HG02763 (cell line): ENCODE measurements at regions not wholly inside any gene's neighbourhood (a gene's known extent, or its start where the extent isn't known, plus 50 kb on each side); places are given as distances from the start of the nearest gene placed in this dataset.
"Not testable (repeated sequence)": the region's sequence is repeated elsewhere in the genome, so short reads cannot be mapped to it uniquely, and the experiment has no call there.

Experiments used
- ATAC-seq: cut with Tn5 transposase; IDR thresholded peaks from one replicate; pipeline ENCODE4 v1.9.1; 2021; ENCODE audit warnings: mild to moderate bottlenecking, moderate library complexity; ENCODE audit not compliant: unreplicated experiment

DNA sequence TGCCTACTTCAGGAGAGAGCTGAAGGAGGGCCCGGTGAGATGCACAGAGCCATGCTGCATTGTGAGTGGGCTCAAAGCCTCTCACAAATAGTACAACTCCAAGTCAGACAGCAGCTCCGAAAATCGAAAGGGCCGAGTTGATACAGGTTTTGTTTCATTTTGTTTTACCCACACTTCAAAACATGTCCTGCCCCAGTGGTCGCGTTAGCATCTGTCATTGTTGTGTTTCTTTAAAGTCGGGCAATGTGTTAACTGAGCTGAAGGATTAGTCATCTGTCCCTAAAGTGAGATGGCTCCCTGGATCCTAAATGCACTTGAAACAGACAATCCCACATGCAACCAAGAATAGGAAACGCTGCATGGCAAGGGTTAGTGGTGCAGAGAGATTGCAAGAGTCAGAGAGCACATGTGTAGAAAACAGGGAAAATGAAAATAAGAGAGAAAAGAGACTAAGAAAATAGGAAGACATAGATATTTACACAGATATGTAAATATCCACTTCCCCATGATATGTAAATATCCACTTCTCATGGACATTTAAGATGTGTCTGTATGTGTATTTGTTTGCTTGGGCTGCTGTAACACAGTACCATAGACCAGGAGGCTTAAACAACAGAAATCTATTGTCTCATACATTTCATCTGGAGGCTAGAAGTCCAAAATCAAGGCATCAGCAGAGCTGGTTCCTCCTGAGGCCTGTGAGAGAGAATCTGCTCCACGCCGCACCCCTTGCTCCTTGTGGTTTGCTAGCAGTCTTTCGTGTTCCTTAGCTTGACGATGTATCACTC is 131.4 kb upstream of the RAB4A start:
- ATAC-seq, result peak; percentile 56

DNA sequence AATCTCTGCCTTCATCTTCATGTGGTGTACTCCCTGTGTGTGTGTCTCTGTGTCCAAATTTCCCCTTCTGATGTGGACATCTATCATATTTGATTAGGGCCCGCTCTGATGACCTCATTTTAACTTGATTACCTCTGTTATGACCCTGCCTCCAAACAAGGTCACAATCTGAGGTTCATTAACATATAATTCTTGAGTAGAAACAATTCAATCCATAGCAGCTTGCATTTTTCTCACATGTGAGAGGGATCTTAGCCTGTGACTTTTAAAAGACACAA is 130.9 kb upstream of the RAB4A start:
- no peak for ATAC-seq

DNA sequence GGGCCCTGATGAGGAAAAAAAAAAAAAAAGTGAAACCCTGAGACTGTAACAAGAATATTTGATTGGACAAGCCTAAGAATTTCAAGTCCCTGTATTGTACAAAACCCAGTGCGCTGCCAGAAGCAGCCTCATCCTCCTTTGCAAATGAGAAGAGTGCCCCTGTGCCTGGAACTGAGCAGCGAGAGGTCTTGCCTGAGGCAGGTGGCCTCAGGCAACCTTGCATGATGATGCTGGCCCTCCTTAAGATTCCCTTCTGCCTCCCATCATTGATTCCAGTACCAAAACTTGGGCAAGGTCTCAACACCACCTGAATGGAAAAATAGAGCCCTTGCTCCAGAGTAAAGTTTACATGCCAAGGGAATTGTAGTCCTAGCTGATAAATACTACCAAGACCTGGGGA is 129.6 kb upstream of the RAB4A start:
- ATAC-seq, result no peak

DNA sequence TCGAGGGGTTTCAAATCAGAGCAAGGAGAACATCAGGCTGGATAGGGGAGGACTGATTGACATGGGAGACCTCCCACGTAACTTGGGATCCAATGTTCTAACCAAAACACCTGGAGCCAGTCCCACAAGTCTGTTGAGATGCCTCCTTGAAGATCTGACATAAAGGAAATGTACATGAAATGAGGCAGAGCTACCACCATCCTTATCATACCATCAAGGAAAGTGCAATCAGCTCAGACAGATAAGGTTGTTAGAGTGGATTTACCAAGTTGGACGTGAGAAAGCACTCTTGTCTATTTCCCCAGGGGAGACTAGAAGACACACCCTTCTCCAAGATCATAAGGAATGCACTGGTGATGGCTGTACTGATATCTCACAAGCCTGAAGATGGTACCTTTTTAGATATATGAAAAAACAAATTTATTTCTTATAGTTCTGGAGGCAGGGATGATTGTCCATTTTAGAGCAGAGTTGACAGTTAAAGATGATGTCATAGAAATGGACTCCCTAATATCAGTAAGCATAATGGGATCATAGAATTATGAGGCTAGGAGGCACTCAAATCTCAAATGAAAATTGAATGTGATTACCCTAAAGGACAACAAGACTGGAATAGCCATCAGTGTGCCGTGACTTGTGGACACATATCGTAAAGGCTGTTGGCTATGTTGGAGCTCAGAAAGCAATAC is 129.1 kb upstream of the RAB4A start:
- no peak for ATAC-seq

DNA sequence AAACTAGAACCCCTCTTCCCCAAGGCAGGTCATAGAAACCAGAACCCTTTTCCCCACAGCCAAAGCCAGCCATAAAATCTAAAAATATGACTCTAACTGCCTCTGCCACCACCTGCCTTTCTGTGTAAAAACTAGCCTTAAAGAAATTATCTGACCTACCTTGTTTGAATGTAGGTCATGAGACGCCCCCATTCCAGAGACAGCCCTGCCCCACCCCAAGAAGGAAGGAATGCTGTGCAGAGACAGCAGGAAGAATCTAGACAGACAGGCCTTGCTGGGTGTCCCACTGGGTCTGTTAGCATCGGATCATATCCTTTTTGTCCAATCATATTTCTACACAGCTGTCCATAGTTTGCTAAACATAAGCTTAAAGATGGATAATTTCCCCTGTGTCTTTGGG is 128.4 kb upstream of the RAB4A start:
- ATAC-seq, result no peak

DNA sequence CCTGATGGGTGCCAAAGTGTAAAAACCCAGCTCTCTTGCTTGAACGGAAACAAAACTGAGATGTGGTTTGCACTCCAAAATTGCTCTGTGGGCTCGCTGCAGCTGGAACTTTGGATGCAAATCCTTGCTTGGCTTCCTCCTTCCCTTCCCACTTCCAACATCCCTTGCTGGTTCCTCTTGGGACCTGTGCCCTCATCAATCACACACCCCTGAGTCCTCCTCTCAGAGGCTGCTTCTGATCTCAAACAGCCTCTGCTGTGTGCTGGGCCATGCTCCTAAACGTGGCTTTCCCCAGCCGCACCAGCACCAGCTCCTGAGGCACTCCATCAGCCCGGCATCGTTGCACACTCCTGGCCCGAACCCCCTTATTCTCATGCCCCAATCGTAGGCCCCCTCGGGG is 124.3 kb upstream of the RAB4A start:
- no peak for ATAC-seq

DNA sequence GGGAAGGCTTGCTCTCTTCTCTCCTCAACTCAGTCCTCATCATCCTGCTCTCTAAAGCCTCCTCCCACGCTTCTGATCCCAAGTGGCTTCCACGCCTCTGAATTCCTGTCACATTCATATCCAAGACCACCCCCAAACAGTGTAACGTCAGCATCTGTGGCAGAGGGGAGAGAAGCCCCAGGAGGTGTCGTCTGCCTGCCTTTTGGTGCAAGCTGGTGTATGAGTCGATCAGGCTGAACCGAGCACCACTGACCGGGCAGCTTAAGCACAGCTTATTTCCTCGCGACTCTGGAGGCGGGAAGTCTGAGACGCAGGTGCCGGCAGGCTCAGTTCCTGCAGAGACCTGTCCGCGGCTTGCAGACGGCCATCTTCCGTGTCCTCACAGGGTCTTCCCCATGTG is 123.8 kb upstream of the RAB4A start:
- ATAC-seq, result no peak

DNA sequence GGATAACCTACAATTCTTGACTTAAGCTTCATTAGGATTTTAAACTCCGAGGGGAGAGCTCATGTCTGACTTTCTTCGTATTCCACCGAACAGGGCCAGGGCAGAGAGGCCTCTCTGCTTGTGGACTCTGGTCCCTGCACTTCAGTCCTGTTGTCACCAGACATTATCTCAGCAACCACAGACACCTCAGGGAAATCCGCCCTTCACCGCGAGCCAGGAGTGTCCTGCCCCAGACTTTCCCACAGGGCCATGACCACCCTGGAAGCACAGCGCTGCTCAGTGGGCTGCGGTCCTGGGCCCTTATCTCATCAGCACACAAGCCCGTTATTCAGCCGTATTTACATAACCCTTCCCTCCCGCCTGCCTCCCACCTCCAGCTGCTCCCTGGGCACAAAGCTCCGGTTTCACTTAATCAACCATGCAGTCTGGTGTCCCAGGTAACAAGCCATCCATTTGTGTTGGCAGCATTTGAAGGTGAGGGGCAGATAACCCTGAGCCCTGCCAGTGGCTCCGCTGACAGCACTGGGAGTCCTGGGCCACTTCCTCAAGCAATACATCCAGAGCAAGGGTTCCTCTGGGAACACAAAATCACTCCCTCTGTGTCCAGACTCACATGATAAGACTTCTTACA is 122.8 kb upstream of the RAB4A start:
- no peak for ATAC-seq

DNA sequence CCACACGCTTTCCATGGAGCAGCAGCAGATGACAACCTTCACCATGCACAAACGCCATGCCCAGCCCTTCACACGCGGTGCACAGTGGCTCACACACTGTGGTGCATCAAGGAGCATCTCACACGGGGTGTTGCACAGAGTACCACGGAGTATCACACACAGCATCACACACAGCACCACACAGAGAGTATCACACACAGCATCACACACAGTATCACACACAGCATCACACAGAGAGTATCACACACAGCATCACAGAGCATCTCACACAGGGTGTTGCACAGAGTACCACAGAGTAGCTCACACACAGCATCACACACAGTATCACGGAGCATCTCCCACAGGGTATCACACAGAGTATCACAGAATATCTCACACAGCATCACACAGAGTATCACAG is 122.2 kb upstream of the RAB4A start:
- no peak for ATAC-seq

DNA sequence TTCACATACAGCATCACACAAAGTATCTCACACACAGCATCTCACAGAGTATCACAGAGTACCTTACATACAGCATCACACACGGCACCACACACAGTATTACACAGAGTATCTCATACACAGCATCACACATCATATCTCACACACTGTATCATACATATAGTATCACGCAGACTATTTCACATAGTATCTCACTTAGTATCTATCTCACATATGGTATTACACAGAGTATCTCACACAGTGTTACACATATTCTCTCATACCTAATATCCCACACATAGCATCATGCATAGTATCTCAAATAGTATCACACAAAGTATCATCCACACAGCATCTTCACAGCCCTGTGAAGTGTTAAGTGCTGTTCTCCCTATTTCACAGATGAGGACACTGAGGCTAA is 121.5 kb upstream of the RAB4A start:
- ATAC-seq, result no peak

DNA sequence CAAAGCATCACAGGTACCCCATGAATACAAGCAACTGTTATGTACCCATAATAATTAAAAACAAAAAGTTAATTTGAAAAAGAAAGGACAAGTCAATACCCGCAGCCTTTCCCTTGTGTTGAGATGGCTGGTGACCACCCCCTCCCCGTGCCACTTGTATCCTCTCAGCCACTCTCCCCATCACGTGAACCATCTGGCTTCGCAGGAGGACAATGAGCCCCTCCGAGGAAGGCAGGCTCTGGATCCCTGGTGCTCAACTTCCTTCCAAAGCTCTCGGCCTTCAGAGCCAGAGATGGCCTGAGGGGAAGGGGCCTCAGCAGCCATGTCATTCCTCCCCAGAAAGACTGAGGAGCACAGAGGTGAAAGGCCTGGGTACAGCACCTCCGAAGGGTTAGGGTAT is 120.4 kb upstream of the RAB4A start:
- no peak for ATAC-seq

DNA sequence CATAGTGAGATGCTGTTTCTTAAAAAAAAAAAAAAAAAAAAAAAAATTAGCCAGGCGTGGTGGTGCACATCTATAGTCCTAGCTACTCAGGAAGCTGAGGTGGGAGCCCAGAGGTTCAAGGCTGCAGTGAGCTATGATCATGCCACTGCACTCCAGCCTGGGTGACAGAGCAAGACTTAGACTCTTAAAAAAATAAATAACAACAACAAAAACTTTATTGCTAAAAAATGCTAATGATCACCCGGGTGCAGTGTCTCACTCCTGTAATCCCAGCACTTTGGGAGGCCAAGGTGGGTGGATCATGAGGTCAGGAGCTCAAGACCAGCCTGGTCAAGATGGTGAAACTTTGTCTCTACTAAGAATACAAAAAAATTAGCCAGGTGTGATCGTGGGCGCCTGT is 119.5 kb upstream of the RAB4A start:
- not testable (repeated sequence) for ATAC-seq

DNA sequence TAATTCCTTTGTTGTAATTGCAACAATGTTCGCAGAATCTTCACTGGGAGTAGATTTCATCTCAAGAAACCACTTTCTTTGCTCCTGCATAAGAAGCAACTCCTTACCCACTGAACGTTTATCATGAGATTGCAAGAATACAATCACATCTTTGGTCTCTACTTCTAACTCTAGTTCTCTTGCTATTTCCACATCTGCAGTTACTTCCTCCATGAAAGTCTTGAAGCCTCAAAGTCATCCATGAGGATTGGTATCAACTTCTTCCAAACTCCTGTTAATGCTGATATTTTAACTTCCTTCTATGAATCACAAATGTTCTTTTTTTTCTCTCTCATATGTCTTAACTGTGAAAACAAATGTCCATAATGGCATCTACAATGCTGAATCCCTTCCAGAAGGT is 118.6 kb upstream of the RAB4A start:
- no peak for ATAC-seq

DNA sequence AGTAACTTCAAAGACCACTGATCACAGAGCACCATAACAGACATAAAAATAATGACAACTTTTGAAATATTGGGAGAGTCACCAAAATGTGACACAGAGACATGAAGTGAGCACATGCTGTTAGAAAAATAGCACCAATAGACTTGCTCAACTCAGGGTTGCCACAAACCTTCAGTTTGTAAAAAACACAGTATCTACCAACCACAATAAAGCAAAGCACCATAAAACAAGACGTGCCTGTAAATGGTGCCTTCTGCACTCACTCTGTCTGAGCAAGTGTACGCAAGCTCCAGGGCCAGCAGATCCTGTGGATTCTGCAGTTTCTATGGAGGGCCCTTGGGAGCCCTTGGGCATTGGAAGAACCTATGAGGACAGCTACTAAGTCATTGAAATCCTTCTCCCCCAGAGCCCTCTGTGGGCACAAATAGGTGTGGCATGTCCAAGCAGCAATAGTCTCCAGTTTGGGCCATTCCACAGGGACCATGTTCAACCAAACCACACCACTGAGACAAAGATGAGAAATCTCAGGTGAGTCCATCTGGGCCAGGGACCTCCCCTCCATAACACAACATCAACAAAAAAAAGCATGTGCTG is 116.9 kb upstream of the RAB4A start:
- no peak for ATAC-seq

DNA sequence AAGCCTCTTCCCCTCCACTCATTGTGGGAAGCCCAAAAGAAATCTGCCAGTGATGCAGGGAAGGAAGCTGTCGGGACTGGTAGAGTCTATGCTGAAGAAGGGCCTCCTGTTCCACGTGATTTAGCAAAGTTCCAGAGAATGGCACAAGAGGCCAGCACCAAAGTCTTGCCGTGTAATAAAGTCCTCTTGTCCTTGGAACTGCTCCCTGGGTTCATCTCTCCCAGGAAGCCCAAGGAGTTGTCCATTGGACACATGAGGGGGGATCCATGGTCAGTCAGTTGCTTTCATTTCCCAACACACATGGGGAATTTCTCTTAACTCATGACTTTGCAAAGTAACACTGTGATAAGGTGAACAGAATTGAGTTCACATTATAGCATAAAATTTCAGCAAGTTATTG is 116.1 kb upstream of the RAB4A start:
- no peak for ATAC-seq

DNA sequence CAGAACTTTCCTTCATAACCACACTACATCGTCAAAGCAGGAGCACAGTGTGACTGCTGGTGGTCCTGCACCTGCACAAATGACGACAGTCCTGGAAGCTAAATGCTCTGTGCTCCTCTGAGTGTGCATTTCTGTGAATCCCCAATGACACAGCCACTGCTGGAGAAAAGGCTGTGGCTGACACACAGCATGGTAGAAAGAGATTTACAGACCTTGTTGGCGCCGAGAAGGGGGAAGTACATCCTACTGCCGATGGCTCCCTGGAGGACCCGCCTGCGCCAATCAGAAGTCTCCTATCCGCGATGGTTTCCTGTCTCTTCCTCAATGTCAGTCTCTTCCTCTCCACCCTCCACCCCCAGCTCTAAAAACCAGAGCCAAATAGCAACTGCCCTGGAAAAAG is 115.4 kb upstream of the RAB4A start:
- ATAC-seq, result no peak

DNA sequence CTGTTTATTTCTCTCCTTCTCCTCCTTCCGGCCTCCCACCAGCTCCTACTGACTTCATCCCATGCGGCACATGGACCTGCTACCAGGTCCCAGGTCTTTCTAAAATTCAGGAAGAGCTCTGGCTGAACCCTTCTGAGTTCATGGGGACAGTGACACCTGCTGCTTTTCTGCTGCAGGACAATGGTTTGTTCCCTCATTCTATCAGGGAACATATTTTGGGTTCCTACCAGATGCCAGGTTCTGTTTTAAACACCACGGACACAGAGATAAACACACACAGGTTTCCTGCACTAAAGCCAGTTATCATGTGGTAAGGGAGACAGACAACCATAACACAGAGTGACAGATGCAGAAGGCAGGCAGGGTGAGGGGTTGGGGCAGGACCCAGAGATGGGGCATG is 114.0 kb upstream of the RAB4A start:
- no peak for ATAC-seq

DNA sequence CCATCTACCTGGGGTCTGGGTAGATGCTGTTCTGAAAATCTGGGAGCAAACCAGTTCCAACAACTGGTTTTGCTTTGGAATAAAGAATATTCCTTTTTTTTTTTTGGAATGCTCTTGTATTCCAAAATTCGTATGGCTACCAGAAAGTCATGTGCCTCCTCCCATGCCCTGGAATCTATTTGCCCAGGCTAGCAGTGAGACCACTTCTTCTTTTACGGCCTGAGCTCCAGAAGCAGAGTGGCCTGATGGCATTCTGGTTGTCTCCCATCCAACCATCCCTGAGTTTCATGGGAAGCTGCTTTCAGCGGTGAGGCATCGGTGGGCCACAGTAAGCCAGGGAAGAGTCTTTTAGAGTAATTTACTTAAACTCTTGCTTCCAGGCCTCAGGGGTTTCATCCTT is 113.4 kb upstream of the RAB4A start:
- ATAC-seq, result no peak

DNA sequence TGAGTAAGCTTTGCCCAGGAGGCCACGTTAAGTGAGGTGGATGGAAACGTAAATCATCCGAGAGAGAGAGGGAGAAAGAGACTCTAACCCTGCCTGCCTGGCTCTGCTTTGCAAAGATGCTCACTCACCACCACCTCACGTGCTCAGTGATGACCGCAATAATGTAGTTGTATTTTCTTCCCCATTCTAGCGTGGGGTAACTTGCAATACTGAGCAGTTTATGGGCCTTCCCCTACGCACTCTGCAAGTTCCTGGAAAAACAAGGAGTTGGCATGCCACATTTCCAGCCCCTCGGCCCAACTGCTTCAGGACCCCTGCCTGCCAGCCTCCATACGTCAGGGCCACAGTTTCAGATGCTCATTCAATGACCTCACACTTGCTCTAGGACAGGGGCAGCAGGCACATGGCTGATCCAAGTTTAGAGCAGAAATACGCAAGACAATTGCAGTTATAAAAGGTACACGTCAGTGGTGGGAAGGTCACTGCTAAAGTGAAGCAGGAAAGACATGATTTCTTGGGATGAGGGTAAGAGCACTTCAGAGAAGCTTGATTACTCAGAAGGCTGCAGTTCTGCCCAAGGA is 112.5 kb upstream of the RAB4A start:
- no peak for ATAC-seq

DNA sequence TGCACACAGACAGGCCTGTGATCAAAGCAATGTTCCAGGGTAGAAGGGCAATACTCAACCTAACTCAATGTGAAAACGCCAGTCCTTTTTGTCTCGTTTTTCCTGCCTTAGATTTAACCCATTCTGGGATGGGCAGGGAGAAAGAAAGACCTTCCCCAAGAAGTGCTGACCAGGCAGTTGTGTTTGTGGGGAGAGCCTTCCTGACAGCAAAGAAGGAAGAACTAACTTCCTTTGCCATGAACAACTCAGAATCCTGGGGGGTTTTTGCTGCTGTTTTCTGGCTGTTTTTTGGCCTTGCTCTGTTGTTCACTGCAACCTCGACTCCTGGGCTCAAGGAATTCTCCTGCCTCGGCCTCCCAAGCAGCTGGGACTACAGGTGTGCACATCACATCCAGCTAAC is 112.0 kb upstream of the RAB4A start:
- no peak for ATAC-seq

DNA sequence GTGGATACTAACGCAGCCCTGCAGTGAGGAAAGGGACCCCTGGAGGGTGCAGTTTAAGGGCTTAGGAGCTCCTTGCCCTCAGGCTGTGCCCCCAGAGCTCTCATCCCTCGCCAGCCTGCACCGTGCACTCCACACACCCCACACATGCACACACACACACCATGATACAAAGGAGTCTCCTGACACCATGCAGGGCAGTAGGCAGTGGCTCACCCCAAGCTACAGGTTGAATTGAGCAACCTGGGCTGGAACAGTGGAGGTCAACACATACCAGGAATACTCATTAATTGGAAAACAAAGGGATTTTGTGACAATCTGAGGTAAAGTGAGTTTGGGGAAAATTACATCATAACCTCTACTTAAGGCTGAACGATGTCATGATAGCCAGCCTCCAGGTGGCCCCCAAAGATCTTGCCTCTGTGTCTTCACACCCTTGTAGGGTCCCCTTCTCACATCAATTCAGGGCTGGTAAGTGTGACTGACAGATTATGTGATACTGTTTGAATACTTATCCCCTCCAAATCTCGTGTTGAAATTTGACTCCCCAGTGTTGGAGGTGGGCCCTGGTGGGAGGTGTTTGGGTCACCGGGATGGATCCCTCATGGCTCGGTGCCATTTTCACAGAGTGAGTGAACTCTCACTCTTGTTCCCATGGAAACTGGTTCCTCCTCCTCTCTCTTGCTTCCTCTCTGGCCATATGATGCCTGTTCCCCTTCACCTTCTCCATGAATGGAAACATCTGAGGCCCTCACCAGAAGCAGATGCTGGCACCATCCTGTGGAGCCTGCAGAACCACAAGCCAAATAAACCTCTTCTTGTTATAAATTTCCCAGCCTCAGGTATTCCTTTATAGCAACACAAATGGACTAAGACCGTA is 111.0 kb upstream of the RAB4A start:
- ATAC-seq, result no peak
